Erythroblast (primary cell): ENCODE measurements at regions not wholly inside any gene's neighbourhood (a gene's known extent, or its start where the extent isn't known, plus 50 kb on each side); places are given as distances from the start of the nearest gene placed in this dataset.

Source experiments
- GATA1 ChIP-seq: IDR thresholded peaks from 2 replicates; pipeline ENCODE4 v1.6.1; 2011; ENCODE audit warnings: low read depth, mild to moderate bottlenecking, control low read depth, low read length, moderate library complexity
- POLR2A ChIP-seq: IDR thresholded peaks from 2 replicates; pipeline ENCODE4 v1.6.1; 2011; ENCODE audit warnings: mild to moderate bottlenecking, low read length

- no peak for TF ChIP-seq POLR2A
- no peak for TF ChIP-seq GATA1
Measured at GRCh38 chr11:46175401-46176002, 54.2 kb upstream of the PHF21A start.
